DMS 273 (cell line): ENCODE measurements at regions not wholly inside any gene's neighbourhood (a gene's known extent, or its start where the extent isn't known, plus 50 kb on each side); places are given as distances from the start of the nearest gene placed in this dataset.

ENCODE experiments used
- DNase-seq: peaks from one replicate; lab custom pipeline; 2025; ENCODE audit not compliant: unreplicated experiment; lab: John Stamatoyannopoulos, UW

- no peak for DNase-seq
These were observed 106.6 kb downstream of the VEGFA start for GRCh38 chr6:43876602-43877001.

- DNase-seq, result no peak
These were observed 106.0 kb downstream of the VEGFA start for GRCh38 chr6:43875849-43876572.

- DNase-seq, result no peak
These were observed 105.0 kb downstream of the VEGFA start for GRCh38 chr6:43874814-43875590.

- DNase-seq, result no peak
These were observed 104.0 kb downstream of the VEGFA start for GRCh38 chr6:43873806-43874714.

GRCh38 chr6:43871933-43872332 lies 101.9 kb downstream of the VEGFA start:
- DNase-seq, result no peak

GRCh38 chr6:43871284-43871683 lies 101.3 kb downstream of the VEGFA start:
- no peak for DNase-seq

- no peak for DNase-seq
These were observed 100.7 kb downstream of the VEGFA start for GRCh38 chr6:43870660-43871061.

- DNase-seq, result no peak
These were observed 100.0 kb downstream of the VEGFA start for GRCh38 chr6:43869792-43870659.

GRCh38 chr6:43869079-43869710 lies 99.2 kb downstream of the VEGFA start:
- peak; percentile 35 for DNase-seq

GRCh38 chr6:43868467-43868866 lies 98.5 kb downstream of the VEGFA start:
- DNase-seq, result no peak

GRCh38 chr6:43867996-43868395 lies 98.0 kb downstream of the VEGFA start:
- no peak for DNase-seq

GRCh38 chr6:43867246-43867645 lies 97.2 kb downstream of the VEGFA start:
- no peak for DNase-seq

GRCh38 chr6:43865932-43866645 lies 96.1 kb downstream of the VEGFA start:
- DNase-seq, result no peak

GRCh38 chr6:43865086-43865485 lies 95.1 kb downstream of the VEGFA start:
- no peak for DNase-seq

- no peak for DNase-seq
These were observed 92.9 kb downstream of the VEGFA start for GRCh38 chr6:43862925-43863324.

- DNase-seq, result no peak
These were observed 91.3 kb downstream of the VEGFA start for GRCh38 chr6:43861212-43861894.

- peak; percentile 65 for DNase-seq
These were observed 90.3 kb downstream of the VEGFA start for GRCh38 chr6:43860285-43860684.

GRCh38 chr6:43859213-43859612 lies 89.2 kb downstream of the VEGFA start:
- no peak for DNase-seq
